SHP77 treated with DMSO at 0.1 percent for 48 hours (cell line): ENCODE measurements at regions not wholly inside any gene's neighbourhood (a gene's known extent, or its start where the extent isn't known, plus 50 kb on each side); places are given as distances from the start of the nearest gene placed in this dataset.

Experiments
- DNase-seq: peaks from one replicate; lab custom pipeline; 2025; lab: John Stamatoyannopoulos, UW

- no peak for DNase-seq
Observed at GRCh38 chr10:10813656-10814055, 204.0 kb upstream of the CELF2 start.

DNA sequence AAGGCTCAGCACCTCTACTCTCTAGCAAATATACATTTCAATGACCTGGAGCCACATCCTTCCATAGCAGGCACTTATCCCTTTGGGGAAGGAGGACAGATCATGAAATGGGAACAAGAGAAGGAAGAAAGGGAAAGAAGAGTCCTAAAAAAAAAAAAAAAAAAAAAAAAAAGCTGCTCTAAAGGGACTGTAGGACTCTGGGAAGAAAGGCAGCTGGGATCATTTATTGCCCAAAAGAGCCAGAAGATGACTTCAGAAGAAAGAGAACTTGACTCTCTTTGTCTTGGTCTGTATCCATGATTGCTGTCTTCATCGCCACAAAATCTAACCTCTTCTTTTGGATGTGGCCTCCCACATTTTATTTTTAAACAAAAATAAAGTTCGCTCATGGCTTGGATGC lies 203.6 kb upstream of the CELF2 start:
- DNase-seq, result no peak

GRCh38 chr10:10816447-10816846 lies 201.2 kb upstream of the CELF2 start:
- no peak for DNase-seq

DNA sequence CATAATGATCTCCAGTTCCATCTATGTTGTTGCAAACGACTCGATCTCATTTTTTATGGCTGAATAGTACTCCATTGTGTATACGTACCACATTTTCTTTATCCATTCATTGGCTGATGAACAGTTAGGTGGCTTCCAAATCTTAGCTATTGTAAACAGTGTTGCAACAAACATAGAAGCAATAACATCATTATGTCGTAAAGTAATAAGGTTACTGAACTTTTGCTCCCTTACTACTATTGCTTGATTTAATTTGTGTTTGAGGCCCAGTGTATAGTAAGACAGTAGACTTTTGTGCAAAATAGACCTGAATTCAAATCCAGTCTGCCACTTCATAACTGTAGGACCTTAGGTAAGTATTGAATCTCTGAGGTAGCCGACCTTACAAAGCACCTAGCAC lies 200.1 kb upstream of the CELF2 start:
- DNase-seq, result no peak

DNA sequence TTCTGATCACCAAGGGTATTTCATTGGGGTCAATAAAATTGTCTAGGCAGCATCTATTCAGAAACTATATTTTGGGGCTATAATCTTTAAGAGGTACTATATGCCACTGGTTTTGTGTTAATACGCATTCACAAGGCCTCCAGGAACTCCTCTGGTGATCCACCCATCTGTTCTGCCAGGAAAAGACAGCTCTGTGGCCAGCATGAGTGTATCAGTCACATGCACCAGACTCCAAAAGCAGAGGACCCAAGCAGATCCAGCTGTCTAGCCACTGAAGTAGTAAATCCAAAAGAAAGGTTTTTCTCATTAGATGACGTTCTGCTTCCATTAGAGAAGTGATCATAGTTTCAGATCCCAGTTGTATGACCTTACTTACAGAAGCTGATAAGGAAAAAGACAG lies 199.6 kb upstream of the CELF2 start:
- no peak for DNase-seq

GRCh38 chr10:10819206-10819856 lies 198.3 kb upstream of the CELF2 start:
- DNase-seq, result no peak

DNA sequence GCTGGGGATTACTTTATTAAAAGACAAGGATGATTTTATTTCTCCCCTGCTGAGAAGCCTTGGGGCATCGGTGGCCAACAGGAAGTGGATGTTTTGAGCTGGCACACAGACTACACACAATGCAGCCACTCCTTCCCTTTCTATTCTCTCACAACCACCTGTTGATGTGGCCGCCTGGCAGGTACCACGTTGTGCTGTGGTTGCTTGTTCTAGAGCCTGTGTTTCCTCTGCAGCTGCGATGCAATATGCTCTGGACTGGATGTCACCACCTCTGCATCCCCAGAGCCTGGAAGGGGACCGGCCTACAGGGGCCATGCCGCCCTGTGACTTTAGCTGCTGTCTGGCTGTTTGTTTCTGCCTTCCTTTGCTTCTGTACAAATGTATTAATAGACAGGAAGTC lies 195.7 kb upstream of the CELF2 start:
- DNase-seq, result no peak

DNA sequence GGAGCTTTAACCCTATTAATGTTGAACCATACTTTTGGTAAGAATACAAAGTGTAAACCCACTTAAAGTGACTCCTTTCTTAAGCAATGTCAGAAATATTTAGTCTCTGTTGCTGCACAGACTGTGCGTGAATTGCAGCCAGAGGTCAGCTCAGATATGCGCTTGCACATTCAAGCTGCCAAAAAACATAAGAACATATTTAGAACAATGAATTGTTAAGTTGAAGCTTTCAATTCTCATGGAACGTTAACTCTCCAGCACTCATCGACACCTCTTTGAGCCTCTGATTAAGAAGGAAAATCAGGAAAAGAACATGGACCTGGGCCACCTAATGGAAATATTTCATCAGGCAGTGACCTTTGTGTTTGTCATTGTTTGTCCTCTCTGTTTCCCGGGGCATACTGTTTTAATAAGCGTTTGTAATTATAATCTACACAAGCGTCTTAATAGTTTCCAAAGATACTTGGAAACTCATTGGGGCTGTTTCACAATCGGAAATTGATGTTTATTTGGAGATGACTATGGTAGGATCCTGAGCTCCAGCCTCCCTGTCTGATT lies 193.0 kb upstream of the CELF2 start:
- no peak for DNase-seq

DNA sequence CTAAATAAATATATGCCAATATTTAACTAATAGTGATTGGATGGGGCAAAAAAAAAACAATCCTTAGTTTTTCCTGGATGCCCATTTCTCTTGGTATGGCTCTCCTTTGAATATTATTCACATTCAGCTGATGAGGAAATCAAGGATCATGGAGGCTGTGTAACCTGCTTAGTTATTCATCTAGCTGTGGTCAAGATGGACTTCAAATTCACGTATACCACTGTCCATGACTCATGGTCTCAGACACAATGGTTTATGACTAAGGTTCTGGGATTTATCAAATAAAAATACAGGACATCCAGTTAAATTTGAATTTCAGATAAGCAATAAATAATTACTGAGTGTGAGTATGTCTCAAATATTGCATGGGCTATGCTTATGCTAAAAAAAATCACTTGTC lies 191.5 kb upstream of the CELF2 start:
- DNase-seq, result no peak

DNA sequence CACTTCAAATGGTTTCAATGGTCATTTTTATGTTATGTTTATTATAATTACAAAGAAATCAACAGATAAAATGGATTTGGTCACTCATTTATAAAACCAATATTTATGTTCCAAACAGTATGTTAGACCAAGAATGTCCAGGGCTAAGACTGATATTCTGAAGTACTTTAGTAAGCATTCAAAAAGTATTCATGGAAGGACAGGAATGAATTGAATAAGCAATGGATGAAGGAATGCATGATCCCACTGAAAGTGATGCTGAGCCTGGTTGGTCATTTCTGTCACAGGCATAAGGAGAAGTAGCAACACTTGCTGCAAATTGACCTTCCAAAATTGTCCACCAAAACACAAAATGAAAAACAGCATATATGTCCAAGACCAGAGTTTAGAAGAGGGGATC lies 189.0 kb upstream of the CELF2 start:
- DNase-seq, result no peak

DNA sequence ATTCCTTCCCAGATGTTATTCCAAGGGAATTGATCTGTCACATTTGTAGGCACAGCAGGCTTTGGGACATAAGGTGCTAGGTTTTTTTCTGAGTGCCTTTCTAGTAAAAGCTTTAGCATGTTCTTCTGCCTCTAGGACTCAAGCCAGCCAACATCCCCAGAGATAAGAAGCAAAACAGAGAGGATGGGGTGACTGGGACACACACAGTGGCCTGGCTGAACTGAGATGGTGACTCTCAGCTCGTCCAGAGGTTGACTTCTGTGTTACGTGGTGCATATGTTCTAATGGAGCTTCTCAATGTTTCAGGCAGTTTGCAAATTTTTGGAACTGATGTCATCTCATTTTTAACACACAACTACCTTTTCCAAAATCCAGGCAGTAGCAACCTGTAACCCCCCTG lies 188.1 kb upstream of the CELF2 start:
- DNase-seq, result no peak

DNA sequence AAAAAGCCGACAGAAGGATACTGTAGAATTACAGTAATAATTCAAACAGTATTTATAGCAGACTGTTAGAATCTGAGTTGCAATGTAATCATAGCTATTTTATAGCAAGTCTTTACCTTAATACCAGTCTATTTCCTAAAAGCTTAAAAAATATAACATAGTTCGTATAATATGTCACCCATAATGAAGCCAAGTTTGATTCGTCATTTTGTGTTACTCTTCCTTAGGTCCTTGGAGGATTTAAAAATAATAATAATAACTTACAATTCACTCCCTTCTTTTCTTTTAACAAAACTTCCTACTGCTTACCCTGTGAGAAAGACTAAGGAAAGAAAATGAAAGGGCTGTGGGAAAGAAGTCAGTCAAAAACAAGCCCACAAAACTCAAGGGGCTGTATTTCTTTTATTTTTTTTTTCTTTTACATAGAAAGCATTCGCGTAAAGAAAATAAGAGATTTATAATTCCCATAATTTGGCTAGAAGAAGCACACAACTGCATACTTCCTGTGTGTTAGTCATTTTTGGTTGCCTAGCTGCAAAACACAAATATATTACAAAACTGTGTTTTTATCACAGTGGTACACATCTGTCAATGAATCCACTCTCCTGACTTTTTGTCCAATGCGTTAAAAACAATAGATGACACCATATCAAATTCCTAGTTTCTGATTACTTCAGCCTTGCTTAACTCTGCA lies 187.2 kb upstream of the CELF2 start:
- no peak for DNase-seq

- no peak for DNase-seq
Observed at GRCh38 chr10:10831085-10831484, 186.6 kb upstream of the CELF2 start.

- DNase-seq, result no peak
Observed at GRCh38 chr10:10833955-10834354, 183.7 kb upstream of the CELF2 start.

DNA sequence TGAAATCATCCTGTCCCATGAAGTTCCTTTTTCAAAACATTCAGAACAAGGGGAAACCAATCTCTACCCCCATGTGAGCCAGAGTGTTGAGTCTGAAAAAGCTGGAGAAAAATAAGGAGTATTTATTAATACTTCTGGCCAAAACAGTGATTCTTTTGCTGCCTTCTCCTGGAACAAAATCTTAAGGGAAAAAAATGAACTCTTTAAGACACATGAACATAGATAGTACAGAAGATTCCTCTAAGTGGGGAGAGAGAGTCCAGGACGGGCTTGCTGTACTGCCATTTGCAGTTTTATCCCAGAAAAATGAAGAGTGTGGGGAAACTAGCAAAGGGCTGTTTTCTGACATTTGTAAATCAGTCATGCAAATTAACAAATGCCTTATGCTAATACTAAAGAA lies 173.4 kb upstream of the CELF2 start:
- DNase-seq, result no peak

DNA sequence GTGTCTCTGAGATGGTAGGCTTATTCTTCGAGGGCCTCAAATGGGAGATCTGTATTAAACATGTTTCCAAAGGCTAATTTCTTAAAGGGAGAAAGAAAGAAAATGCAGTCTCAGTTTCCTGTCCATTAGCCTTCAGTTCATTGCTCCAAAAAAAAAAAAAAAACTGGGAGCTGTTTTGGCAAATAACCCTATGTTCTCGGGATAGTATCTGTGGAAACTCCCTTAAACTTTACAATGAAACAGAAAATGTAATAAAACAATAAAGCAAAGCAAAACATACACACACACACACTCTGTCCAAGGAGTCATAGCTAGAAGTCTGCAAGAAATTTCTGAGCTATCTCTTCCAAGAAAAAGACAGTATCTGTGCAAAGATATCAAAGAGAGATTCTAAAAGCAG lies 172.5 kb upstream of the CELF2 start:
- DNase-seq, result no peak

GRCh38 chr10:10845826-10846503 lies 171.7 kb upstream of the CELF2 start:
- no peak for DNase-seq

- DNase-seq, result no peak
Observed at GRCh38 chr10:10846504-10846900, 171.2 kb upstream of the CELF2 start.

DNA sequence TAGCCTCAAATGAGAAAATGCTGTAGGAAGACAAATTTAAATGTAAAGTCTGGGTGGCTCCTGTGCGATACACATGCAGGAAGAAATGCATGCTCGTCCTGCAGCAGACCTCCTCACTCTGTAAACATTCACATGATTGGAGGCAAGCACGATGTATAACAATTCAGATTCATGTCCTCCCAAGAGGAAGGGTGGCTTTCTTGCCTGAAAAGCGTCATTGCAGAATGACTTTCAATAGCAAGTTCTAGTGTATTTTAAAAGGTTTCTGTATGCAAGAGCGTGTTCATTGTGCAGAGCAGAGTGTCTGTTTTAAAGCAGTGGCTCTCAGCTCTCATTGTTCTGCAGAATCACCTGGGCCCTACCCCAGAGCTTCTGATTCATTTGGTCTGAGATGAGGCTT lies 170.3 kb upstream of the CELF2 start:
- DNase-seq, result no peak

- no peak for DNase-seq
Observed at GRCh38 chr10:10848488-10849111, 169.1 kb upstream of the CELF2 start.

DNA sequence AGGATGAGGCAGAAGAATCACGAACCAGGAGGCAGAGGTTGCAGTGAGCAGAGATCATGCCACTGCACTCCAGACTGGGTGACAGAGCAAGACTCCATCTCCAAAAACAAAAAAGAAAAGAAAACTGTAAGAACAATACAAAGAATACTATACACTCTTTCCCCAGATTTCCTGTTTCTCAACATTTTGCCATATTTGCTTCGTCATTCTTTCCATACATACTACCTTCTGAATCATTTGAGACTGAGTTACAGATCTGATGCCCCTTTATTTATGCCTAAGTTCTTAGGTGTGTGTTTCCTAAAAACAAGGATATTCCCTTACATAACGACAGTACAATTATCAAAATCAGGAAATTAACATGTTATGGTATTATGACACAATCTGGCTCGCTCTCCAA lies 168.4 kb upstream of the CELF2 start:
- DNase-seq, result no peak

- DNase-seq, result no peak
Observed at GRCh38 chr10:10850214-10850613, 167.5 kb upstream of the CELF2 start.

DNA sequence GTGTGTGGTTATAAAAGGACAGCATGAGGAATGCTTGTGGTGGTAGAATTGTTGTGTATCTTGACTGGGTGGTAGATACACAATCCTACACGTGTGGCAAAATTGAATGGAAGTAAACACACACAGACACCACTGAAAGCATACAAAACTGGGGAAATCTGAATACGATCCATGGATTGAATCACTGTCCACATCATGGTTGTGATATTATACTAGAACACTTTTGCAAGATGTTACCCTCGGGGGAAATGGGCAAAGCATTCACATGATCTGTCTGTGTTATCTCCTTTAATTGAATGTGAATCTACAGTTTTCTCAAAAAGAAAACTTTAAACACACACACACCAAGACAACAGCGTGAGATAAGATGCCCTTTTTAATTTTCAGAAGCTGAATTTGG lies 165.2 kb upstream of the CELF2 start:
- no peak for DNase-seq
